Adipocyte (in vitro differentiated cells): ENCODE measurements at regions not wholly inside any gene's neighbourhood (a gene's known extent, or its start where the extent isn't known, plus 50 kb on each side); places are given as distances from the start of the nearest gene placed in this dataset.
A peak's percentile ranks its signal among the peaks of the same experiment; 100 is the strongest.

ENCODE experiments used
- DNase-seq: peaks from one replicate; pipeline ENCODE4 v3.0.0-alpha.2; 2015; ENCODE audit warnings: low read depth
- H3K27me3 ChIP-seq: replicated peaks from 2 replicates; pipeline ENCODE4 v1.7.0; 2013; ENCODE audit warnings: mild to moderate bottlenecking, low read length, moderate library complexity; ENCODE audit not compliant: control insufficient read depth, insufficient read depth
- H3K36me3 ChIP-seq: 2 replicates; pipeline ENCODE4 v1.7.0; 2013; ENCODE audit warnings: low read length, mild to moderate bottlenecking, moderate library complexity; ENCODE audit not compliant: control insufficient read depth, insufficient read depth, severe bottlenecking
- H3K4me1 ChIP-seq: 2 replicates; pipeline ENCODE4 v1.7.0; 2013; ENCODE audit warnings: mild to moderate bottlenecking, low read length, moderate library complexity; ENCODE audit not compliant: control insufficient read depth, insufficient read depth
- H3K4me3 ChIP-seq: 2 replicates; pipeline ENCODE4 v1.7.0; 2013; ENCODE audit warnings: mild to moderate bottlenecking, low read length, moderate library complexity
- H3K9ac ChIP-seq: 2 replicates; pipeline ENCODE4 v1.7.0; 2013; ENCODE audit warnings: mild to moderate bottlenecking, low read length, moderate library complexity
- H3K9me3 ChIP-seq: 2 replicates; pipeline ENCODE4 v1.7.0; 2013; ENCODE audit warnings: mild to moderate bottlenecking, low read length, moderate library complexity; ENCODE audit not compliant: control insufficient read depth

DNA sequence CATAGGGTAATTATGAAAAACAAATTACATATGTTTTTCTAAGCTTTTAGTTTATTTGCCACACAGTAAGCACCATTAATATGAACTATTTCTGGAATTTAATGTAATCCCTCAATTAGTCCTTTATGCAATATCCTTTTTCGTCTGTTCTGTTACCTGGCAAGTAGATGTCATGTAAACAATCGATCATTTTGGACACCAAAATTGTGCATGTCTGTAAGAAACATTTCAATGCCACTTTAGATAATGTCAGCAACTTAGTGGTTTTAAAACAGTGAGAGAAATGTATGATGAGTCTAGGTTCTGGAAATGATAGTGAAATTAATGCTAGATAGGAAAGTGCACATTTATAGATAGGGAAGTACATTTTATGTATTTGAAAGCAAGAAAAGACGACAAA is 986.6 kb downstream of the ZPLD1 start:
- no peaks in the 10 kb centered on the region for H3K9me3 ChIP-seq
- H3K27me3 ChIP-seq = no peaks in the 10 kb centered on the region
- DNase-seq = no peak
- no peak overlapping the region for H3K4me3 ChIP-seq
- H3K4me1 ChIP-seq = no peaks in the 10 kb centered on the region
- H3K36me3 ChIP-seq = no peaks in the 10 kb centered on the region
- no peak overlapping the region for H3K9ac ChIP-seq

DNA sequence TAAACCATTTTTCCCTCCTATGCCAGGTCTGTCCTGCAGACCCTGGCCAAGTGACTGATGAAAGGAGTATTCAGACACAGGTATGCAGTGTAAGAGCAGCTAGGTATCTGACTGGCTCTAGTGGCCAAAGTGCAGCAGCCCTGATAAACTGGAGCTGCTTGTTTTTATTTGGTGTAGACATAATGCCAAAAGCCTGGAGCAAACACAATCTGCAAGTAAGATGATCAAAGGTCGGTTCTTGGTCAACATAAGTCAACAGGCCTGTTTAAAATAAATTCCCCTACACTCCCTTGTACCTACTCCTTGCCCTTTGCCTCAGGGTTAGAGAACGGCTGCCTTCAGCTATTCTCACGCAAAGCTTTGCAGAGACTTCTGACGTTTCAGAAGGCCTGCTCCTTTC is 1003.1 kb downstream of the ZPLD1 start:
- Histone ChIP-seq H3K36me3 (no peaks in the 10 kb centered on the region), H3K9ac (no peak overlapping the region), H3K4me3 (no peak overlapping the region), H3K4me1 (no peaks in the 10 kb centered on the region), H3K9me3 (peaks cover 6% of the 10 kb centered on the region), H3K27me3 (no peaks in the 10 kb centered on the region)
- DNase-seq = no peak

DNA sequence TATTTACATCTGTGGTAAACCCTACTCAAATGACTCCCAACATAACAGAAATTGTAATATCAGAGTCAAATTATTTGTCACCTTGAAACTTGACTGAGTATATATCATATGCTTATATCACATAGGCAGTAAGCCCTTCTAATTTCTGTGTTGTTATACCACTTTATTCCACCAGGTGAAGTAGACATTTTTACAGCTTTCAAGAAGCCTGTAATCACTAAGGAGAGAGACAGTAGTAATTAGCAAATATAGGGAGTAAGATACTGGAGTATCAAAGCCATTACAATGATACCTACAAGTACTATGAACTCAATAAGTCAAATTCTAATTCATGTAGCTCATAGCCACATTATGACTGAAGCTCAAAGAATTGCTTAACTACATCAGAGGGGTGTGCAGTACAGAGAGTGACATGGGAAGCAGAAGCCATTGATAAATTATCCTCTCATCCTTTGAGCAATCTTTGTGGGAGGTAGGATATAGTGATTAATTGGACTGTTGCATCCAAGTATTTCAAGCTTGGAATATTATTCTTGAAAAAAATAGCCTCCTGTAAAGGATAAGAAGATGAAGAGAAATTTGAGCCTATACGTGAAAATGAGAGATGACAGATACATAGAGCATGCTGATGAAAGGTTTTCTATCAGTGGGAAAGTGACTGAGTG is 1005.9 kb downstream of the ZPLD1 start:
- Histone ChIP-seq H3K9ac (no peak overlapping the region), H3K4me3 (no peak overlapping the region), H3K9me3 (peaks cover 6% of the 10 kb centered on the region), H3K4me1 (no peaks in the 10 kb centered on the region), H3K27me3 (no peaks in the 10 kb centered on the region), H3K36me3 (no peaks in the 10 kb centered on the region)
- peak; percentile 8 for DNase-seq

DNA sequence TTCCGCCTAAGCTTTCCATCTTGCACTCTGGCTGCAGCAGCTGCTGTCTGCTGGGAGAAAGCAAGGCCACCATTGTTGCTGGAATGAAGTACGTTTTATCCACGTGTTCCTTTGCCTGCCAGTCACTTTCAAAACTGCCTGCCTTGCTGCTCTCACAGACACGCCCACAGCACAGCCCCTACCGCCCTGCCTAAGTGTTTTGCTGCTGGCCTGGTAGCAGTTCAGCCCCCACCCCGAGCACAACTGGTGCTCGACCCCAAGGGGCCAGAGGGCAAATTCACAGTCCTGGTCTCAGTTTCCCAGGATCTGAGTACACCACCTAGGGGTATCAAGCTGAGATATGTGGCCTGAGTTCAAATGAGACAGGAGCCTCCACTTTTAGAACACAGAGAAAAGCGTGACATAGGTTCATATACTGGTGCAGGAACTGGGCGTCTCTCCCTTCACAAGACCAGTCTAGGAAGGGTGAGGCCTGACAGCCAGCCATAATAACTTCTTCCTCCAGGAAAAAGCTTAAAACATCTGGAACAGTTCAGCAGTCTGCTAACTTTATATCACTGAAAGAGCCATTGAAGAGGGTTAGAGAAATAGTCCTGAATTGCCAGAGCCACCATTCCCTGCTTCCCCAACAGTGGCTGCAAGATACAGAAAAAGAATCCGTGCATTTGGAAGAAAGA is 1012.3 kb downstream of the ZPLD1 start:
- Histone ChIP-seq H3K4me1 (no peaks in the 10 kb centered on the region), H3K27me3 (no peaks in the 10 kb centered on the region), H3K9me3 (no peaks in the 10 kb centered on the region), H3K36me3 (no peaks in the 10 kb centered on the region), H3K4me3 (no peak overlapping the region), H3K9ac (no peak overlapping the region)
- no peak for DNase-seq

DNA sequence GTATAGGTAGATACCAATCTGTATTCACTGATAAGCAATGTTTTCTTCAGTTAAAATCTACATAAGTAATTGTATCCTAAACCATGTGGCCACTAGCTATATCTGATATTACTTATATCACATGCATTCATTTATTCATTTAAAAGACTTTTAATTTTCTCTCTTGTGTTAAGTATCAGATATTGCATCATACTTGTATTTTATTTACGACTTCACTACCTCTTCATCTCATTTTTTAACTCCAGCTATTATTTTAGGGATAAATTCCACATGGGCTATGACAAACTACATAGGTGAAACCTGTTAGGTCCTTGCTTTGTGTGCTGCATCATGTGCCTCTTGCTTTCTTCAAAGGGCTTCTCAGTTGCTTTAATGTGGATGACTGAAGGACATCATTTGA is 1018.3 kb downstream of the ZPLD1 start:
- H3K36me3 ChIP-seq = no peaks in the 10 kb centered on the region
- H3K27me3 ChIP-seq = no peaks in the 10 kb centered on the region
- DNase-seq = no peak
- H3K9ac ChIP-seq = no peak overlapping the region
- H3K4me3 ChIP-seq = no peak overlapping the region
- no peaks in the 10 kb centered on the region for H3K9me3 ChIP-seq
- no peaks in the 10 kb centered on the region for H3K4me1 ChIP-seq

DNA sequence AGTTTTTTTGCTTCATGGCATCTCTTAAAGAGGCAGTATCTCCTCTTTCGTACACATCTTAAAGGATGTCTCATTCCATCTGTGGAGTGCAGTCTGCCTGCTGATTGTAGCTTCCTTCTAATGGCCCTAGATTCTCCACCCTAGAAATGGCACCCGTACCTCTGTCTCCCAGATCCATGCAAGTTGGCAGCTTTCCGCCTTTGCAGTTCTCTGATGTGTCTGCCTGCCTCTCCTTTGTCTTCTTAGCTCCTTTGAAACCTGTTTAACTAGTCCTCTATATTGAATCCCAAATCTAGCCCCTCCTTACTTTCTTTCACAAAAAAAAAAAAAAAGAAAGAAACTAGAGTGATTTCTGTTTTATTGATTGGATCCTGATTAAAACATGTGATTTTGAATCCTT is 1025.0 kb downstream of the ZPLD1 start:
- H3K36me3 ChIP-seq = no peaks in the 10 kb centered on the region
- DNase-seq = no peak
- no peak overlapping the region for H3K4me3 ChIP-seq
- H3K9ac ChIP-seq = no peak overlapping the region
- H3K4me1 ChIP-seq = no peaks in the 10 kb centered on the region
- H3K27me3 ChIP-seq = no peaks in the 10 kb centered on the region
- no peaks in the 10 kb centered on the region for H3K9me3 ChIP-seq

DNA sequence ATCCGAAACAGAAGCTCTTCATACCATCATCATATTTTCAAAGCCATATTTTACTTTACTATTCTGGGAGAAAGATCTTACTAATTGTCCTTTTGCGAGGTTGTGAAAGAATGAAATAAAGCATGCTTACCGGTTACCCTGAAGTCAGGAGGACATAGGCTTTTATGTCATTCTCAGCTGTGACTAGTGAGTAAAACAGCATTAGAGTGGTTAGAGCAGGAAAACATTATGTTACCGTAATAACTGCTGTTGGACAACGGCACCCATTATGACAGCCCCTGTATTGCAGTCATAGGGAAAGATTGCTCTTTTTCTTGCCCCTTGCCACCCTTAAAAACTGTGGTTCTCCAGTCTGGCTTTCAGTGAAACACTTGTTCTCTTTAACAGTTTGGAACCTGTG is 1035.7 kb downstream of the ZPLD1 start:
- no peaks in the 10 kb centered on the region for H3K27me3 ChIP-seq
- no peak overlapping the region for H3K4me3 ChIP-seq
- H3K9me3 ChIP-seq = no peaks in the 10 kb centered on the region
- no peak overlapping the region for H3K9ac ChIP-seq
- no peaks in the 10 kb centered on the region for H3K4me1 ChIP-seq
- H3K36me3 ChIP-seq = no peaks in the 10 kb centered on the region
- DNase-seq = no peak

DNA sequence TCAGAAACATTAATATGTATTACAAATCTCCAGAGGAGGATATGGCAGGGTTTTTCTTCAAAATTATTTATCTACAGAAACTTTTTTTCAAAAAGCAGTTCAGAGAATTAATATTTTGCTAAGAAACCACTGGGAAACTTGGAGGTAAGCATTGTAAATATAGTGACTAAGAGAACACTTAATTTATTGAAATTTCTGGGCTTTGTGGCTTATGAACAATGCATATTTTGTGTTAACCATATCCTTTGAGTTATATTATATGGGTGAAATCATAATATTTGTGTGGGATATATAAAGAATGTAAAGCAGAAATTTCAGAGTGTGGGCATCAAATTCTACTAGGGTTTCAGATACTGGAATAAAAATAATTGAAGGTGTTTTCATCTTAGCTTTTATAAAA is 1059.2 kb downstream of the ZPLD1 start:
- Histone ChIP-seq H3K27me3 (no peaks in the 10 kb centered on the region), H3K9ac (no peak overlapping the region), H3K4me3 (no peak overlapping the region), H3K36me3 (no peaks in the 10 kb centered on the region), H3K9me3 (no peaks in the 10 kb centered on the region), H3K4me1 (no peaks in the 10 kb centered on the region)
- DNase-seq = peak; percentile 8

DNA sequence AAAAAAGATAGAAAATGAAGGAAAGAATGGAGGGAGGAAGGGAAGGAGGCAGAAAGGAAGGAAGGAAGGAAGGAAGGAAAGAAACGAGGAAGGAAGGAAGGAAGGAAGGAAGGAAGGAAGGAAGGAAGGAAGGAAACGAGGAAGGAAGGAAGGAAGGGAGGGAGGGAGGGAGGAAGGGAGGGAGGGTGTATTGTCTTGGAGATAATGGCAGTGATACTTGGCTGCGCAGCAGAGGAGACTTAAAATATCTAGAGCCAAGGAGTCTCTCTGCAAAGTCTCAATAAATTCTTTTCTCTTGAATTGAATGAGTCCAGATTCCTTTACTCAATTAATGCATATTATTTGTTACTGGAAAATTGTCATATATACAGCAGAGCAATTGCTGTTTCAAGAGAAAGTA is 1059.7 kb downstream of the ZPLD1 start:
- Histone ChIP-seq H3K27me3 (no peaks in the 10 kb centered on the region), H3K4me1 (no peaks in the 10 kb centered on the region), H3K9ac (no peak overlapping the region), H3K36me3 (no peaks in the 10 kb centered on the region), H3K9me3 (no peaks in the 10 kb centered on the region), H3K4me3 (no peak overlapping the region)
- no peak for DNase-seq

DNA sequence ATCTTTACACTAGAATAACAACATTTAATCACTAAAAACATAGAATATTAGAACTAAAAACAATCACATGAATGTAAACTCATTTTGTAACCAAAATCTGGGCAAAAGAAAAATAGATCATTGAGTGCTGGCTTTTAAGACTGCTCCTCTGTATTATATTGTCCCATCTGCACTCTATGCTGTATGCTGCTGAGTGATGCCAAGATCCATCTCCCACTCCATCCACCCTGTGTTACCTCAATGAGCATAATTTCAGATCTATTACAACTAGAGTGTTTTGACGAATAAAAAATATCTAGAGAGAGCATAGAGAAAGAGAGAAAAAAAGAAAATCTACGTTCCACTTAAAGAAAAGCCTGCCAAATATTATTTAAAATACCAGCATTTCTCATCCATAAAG is 1060.4 kb downstream of the ZPLD1 start:
- no peaks in the 10 kb centered on the region for H3K27me3 ChIP-seq
- no peaks in the 10 kb centered on the region for H3K4me1 ChIP-seq
- no peaks in the 10 kb centered on the region for H3K9me3 ChIP-seq
- no peak for DNase-seq
- no peak overlapping the region for H3K9ac ChIP-seq
- H3K4me3 ChIP-seq = no peak overlapping the region
- no peaks in the 10 kb centered on the region for H3K36me3 ChIP-seq

DNA sequence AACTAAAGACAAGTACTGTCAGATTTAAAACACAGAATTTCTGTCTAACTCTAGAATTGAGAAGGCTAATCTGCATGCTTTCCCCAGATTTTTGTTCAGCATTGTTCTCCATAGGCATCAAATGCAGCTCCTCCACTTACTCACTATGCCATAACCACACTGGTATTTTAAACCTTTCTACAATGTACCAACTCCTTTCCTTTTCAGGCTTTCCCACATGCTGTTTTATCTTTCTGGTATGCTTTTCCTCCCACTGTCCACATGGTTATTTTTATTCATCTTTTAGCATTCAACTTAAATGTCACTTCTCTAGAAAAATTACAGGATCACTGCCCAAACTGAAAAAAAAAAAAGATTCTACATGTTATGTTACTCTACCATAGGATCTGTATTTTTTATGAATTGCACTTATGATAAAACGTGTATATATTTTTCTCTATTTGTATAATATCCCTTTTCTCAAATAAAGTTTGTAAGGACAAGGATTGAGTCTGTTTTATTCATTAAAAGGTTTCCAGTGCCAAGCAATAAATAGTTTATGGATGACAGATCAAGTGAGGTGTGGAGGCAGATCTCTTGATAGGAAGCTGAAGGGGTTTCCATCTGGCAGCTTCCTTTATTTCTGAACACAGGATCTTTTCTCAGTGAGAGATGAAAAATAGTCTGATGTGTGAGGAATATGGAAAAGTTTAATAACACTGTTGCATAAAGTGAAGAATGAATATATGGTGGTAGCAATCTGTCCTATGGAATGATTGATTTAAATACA is 1064.5 kb downstream of the ZPLD1 start:
- Histone ChIP-seq H3K27me3 (no peaks in the 10 kb centered on the region), H3K9ac (no peak overlapping the region), H3K4me1 (no peaks in the 10 kb centered on the region), H3K9me3 (no peaks in the 10 kb centered on the region), H3K36me3 (no peaks in the 10 kb centered on the region), H3K4me3 (no peak overlapping the region)
- peak; percentile 81 for DNase-seq
